SKM-1 (cell line): ENCODE measurements at regions not wholly inside any gene's neighbourhood (a gene's known extent, or its start where the extent isn't known, plus 50 kb on each side); places are given as distances from the start of the nearest gene placed in this dataset.
"Not testable (repeated sequence)": the region's sequence is repeated elsewhere in the genome, so short reads cannot be mapped to it uniquely, and the experiment has no call there.

Source experiments
- DNase-seq: peaks from one replicate; lab custom pipeline; 2025; ENCODE audit not compliant: unreplicated experiment; lab: John Stamatoyannopoulos, UW

GRCh38 chr11:92168936-92169335 is 55.7 kb upstream of the FAT3 start:
- no peak for DNase-seq

GRCh38 chr11:92167571-92167970 is 57.0 kb upstream of the FAT3 start:
- no peak for DNase-seq

- no peak for DNase-seq
Observed at GRCh38 chr11:92166335-92166734, 58.3 kb upstream of the FAT3 start.

- no peak for DNase-seq
Observed at GRCh38 chr11:92163879-92164278, 60.7 kb upstream of the FAT3 start.

- DNase-seq: no peak
Observed at GRCh38 chr11:92162776-92163175, 61.8 kb upstream of the FAT3 start.

- DNase-seq: no peak
Observed at GRCh38 chr11:92159931-92160330, 64.7 kb upstream of the FAT3 start.

GRCh38 chr11:92157390-92157789 is 67.2 kb upstream of the FAT3 start:
- DNase-seq: not testable (repeated sequence)

- DNase-seq: no peak
Observed at GRCh38 chr11:92154611-92155010, 70.0 kb upstream of the FAT3 start.

GRCh38 chr11:92154110-92154509 is 70.5 kb upstream of the FAT3 start:
- DNase-seq: no peak

GRCh38 chr11:92153542-92153941 is 71.1 kb upstream of the FAT3 start:
- DNase-seq: no peak

GRCh38 chr11:92152245-92152644 is 72.4 kb upstream of the FAT3 start:
- no peak for DNase-seq

GRCh38 chr11:92149996-92150395 is 74.6 kb upstream of the FAT3 start:
- DNase-seq: no peak

- no peak for DNase-seq
Observed at GRCh38 chr11:92141725-92142124, 82.9 kb upstream of the FAT3 start.

GRCh38 chr11:92141159-92141558 is 83.5 kb upstream of the FAT3 start:
- DNase-seq: no peak

- no peak for DNase-seq
Observed at GRCh38 chr11:92140021-92140420, 84.6 kb upstream of the FAT3 start.

GRCh38 chr11:92138296-92138695 is 86.3 kb upstream of the FAT3 start:
- no peak for DNase-seq

- DNase-seq: no peak
Observed at GRCh38 chr11:92137747-92138146, 86.9 kb upstream of the FAT3 start.

- no peak for DNase-seq
Observed at GRCh38 chr11:92136797-92137196, 87.8 kb upstream of the FAT3 start.

- no peak for DNase-seq
Observed at GRCh38 chr11:92131289-92131865, 93.2 kb upstream of the FAT3 start.

- no peak for DNase-seq
Observed at GRCh38 chr11:92130421-92130831, 94.2 kb upstream of the FAT3 start.

- DNase-seq: no peak
Observed at GRCh38 chr11:92129811-92130210, 94.8 kb upstream of the FAT3 start.

GRCh38 chr11:92128026-92128425 is 96.6 kb upstream of the FAT3 start:
- DNase-seq: no peak

- DNase-seq: no peak
Observed at GRCh38 chr11:92125321-92125720, 99.3 kb upstream of the FAT3 start.

GRCh38 chr11:92123540-92123939 is 101.1 kb upstream of the FAT3 start:
- no peak for DNase-seq
